ENCODE measurements at regions not wholly inside any gene's neighbourhood (a gene's known extent, or its start where the extent isn't known, plus 50 kb on each side); places are given as distances from the start of the nearest gene placed in this dataset.

- DNase-seq (ENCODE audit: low spot score): no peak
Observed at GRCh38 chr2:156088587-156088986, 243.9 kb downstream of the NR4A2 start.

GRCh38 chr2:156087875-156088274 lies 244.6 kb downstream of the NR4A2 start:
- no peak for DNase-seq (ENCODE audit: low spot score)

DNA sequence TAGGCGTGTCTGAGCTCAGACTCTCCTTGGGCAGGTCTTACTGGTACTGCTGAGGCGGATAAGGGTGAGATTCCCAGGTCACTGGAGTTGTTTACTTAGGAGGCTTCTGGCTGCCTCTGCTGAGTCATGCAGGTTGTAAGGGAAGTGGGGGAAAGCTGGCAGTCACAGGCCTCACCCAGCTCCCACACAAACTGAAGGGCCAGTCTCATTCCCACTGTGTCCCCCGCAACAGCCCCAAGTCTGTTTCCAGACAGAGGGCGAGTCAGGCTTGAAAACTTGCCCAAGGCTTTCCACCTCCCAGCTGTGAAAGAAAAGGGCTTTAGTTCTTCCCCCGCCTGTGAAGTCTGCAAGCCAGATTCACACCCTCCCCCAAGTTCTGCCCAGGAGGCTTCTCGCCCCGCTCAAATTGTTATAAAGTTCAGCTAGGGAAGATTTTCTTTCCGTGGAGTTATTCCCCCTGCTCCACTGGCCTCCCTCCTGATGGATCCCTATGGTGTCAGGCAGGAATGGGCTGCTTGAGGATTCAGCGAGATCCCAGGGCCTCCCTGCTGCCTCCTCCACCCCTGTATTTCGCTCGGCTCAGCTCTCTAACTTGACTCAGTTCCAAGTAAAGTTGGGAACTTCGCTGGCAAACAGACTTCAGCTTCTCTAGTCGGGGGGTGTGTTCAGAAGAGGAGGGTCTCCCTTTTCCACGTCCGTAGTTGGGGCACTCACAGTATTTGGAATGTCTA lies 248.6 kb downstream of the NR4A2 start:
- no peak for DNase-seq (ENCODE audit: low spot score)

- DNase-seq (ENCODE audit: low spot score): no peak
Observed at GRCh38 chr2:156079845-156080244, 252.7 kb downstream of the NR4A2 start.

DNA sequence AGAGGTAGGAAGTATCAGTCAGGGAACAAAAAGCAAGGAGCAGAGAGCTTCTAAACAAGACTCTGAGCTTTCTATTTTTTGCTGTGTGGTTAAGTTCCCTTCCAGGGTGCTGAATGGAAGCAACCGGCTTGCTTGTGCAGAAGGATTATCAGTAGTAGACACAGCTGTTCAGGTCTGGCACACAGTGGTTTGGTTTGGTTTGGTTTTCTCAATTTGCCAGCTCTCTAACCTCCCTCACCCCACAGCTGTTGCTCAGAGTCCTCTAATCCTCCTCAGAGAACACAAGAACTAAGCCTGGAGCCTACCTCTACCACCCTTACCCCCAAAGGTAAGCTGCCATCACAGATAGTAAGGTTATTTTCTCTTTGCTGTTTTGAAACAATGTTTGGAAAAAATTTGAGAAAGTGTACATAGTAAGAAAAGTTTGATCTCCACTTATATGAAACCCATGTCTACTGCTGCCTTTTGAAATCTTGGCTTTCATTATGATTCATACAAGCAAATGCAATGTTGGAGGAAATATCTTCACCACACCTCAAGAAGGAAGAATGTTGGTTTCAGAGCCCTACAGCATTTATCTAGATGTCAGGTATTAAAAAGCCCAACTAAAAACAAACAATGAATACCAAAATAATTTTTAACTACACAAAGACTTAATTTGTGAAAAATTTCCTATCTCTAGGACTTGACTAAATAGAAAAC lies 255.3 kb downstream of the NR4A2 start:
- DNase-seq (ENCODE audit: low spot score): no peak

GRCh38 chr2:156065912-156066311 lies 266.6 kb downstream of the NR4A2 start:
- no peak for DNase-seq (ENCODE audit: low spot score)

DNA sequence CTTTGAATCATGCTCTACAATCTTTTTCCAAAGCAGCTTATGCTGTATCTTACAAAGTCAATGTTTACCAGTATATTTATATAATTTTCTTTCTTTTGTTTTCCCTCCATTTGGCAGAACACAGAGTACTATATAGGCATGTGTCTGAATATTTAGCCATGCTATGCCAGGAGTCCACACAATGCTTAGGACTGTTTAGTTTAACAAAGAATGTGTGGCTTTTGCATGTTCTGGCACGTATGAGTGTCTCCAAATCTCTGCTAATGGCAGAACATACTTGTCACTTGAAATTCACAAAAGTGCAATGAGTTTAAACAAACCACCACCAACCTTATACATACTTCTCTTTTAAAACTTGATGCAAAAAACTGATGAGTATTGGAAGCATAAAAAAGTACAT lies 268.0 kb downstream of the NR4A2 start:
- no peak for DNase-seq (ENCODE audit: low spot score)

- no peak for DNase-seq (ENCODE audit: low spot score)
Observed at GRCh38 chr2:156057647-156058046, 274.9 kb downstream of the NR4A2 start.

- DNase-seq (ENCODE audit: low spot score): no peak
Observed at GRCh38 chr2:156054983-156055382, 277.5 kb downstream of the NR4A2 start.

DNA sequence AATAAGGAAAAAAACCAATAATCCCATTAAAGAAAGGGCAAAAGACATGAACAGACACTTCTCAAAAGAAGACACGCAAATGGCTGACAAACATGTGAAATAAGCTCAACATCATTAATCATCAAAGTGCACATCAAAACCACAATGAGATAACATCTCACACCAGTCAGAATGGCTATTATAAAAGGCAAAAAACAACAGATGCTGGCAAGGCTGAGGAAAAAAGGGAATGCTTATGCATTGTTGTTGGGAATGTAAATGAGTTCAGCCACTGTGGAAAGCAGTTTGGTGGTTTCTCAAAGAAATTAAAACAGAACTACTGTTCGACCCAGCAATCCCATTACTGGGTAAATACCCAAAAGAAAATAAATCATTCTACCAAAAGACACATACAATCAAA lies 285.6 kb downstream of the NR4A2 start:
- DNase-seq (ENCODE audit: low spot score): no peak

- DNase-seq (ENCODE audit: low spot score): no peak
Observed at GRCh38 chr2:156042895-156043294, 289.6 kb downstream of the NR4A2 start.

DNA sequence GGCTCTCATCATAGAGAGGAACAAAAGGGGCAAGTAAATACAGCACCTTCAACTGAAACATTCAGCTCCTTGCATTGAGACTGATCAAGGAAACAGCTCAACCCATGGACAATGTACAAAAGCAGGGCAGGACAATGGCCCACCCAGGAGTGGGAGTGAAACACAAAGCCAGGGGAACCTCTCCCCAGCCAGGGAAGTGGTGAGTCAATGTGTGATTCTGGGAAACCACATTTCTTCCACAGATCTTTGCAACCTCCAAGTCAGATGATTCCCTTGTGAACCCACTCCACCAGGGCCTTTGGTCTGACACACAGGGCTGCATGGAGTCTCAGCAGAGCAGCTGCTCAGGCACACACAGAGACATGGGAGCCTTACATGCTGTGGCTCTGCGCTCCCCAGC lies 294.5 kb downstream of the NR4A2 start:
- DNase-seq (ENCODE audit: low spot score): no peak

DNA sequence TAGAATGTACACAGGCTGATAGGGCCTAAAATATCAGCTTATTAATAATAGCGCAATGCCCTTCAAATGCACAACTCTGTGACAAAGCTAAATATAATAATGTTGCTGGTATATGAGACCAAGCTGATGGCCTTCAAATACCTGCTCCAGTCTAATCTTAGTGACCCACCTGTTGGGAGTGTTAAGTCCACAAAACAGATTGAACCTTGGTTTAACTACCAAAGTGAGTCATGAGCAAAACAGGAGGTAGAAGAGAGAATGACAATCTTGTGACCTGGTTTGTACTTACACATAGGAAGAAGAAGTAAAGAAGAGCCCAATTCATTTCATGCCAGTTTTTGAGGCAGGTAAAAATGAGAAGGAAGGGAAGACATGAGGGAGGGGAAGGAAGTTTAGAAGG lies 295.0 kb downstream of the NR4A2 start:
- no peak for DNase-seq (ENCODE audit: low spot score)

- DNase-seq (ENCODE audit: low spot score): no peak
Observed at GRCh38 chr2:156031121-156031520, 301.4 kb downstream of the NR4A2 start.

DNA sequence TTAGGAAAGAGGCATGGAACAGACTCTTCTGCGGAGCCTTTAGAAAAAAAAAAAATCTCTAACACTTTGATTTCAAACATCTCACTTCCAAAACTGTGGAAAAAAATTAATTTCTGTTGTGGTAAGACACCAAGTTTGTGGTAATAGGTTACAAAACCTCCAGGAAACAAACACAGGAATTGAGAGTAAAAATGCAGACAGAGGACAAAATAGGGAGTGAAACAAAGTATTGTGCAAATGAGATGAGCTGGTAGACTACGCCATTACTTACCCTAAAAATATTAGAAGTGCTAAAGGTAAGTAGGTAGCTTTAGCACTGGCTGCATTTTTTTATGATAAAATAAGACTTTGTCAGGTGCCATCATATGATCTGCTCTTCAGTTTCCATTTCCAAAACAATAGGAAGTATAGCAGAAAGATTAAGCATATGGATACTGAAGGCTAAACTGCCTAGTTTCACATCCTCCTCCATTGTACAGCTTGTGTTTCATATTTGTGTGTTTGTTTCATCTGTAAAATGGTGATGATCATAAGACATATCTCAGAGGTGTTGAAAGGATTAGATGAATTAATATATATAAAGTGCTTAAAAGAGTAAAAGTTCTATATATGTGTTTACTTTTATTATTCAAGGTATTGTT lies 309.2 kb downstream of the NR4A2 start:
- no peak for DNase-seq (ENCODE audit: low spot score)

GRCh38 chr2:156021146-156022040 lies 311.1 kb downstream of the NR4A2 start:
- no peak for DNase-seq (ENCODE audit: low spot score)

DNA sequence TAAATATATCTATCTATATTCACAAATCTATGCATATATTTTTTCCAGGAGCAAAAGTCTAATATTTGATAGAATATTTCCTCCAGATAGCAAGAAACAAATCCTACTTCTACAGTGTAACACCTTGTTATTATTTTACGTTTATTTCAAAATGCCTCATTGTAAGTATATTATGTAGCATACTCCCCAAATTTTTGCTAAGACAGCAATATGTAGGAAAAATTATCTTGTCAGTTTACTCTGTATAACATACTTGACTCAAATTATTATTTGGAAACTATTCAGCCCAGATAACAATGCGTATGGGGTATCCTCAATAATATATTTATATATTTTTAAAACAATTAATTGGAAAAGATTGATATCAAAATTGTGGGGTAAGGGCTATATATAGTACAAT lies 313.2 kb downstream of the NR4A2 start:
- DNase-seq (ENCODE audit: low spot score): no peak

DNA sequence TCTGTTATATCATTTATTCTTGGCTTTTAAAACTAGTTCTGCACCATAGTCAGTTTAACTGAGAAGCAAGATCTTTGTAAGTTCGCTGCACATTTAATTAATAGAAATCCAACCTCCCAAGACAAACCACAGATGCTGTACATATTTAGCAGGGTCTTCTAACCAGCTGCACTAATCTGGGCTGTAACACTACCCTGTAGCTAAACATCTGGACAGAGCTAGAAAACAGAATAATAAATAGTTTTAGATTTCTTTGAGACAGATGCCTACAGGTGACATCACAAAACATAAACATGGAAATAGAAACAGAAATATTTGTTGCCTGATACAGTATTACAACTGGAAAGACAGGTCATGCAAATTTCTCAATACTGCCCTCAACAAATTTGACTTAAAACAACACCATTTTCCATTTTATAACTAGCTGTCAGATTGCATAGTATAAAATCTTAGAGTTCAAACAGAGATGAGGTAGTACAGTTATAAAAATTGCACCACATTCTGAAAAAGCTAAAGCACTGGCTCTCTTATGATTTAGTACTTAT lies 315.1 kb downstream of the NR4A2 start:
- no peak for DNase-seq (ENCODE audit: low spot score)

- no peak for DNase-seq (ENCODE audit: low spot score)
Observed at GRCh38 chr2:156009293-156009692, 323.2 kb downstream of the NR4A2 start.

DNA sequence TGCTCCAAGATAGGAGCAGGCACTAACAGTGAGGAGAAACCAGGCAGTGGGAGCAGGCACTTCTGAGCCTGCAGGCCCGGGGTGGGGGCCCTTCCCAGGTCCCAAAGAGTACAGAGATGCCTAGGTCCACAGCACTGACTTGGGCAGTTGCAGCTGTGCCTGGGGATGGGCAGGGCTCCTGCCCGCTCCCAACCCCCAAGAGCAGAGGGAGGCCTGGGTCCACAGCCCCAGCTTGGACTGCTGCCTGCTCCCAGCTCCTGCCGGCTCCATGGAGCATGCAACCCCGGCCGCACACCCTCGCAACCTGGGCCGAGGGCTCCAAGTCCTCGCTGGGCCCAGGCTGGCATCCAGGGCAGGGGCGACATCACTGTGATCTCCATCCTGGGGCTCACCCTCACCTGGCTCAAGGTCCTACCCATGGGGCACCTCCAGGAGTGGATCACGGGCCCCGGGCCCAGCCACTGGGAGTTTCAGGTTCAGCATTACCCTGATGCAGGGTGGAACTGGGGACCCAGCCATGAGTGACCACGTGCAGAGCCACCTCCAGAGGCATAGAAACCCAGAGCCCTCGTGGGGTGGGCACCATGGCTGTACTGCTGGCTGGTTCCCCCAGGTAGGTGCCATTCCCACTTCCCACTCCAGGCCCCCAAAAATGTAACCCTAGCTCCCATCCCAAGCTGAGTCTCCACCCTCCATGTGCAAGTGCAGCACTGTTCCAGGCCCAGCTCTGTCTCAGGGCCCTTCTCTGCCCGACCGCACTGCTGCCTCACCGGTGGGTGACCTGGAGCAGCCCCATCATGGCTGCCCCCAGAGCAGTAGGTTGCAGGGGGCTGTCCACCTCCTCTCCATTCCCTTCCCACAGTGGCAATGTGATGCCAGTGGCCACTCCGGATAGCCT lies 325.6 kb downstream of the NR4A2 start:
- DNase-seq (ENCODE audit: low spot score): no peak
